HFF-Myc (cell line): ENCODE measurements at regions not wholly inside any gene's neighbourhood (a gene's known extent, or its start where the extent isn't known, plus 50 kb on each side); places are given as distances from the start of the nearest gene placed in this dataset.

Experiments
- DNase-seq: peaks from one replicate; pipeline ENCODE4 v3.0.0-alpha.2; 2011; ENCODE audit warnings: low read depth; ENCODE audit errors: extremely low read depth
- H3K4me3 ChIP-seq: replicated peaks from 2 replicates; pipeline ENCODE4 v1.5.1; 2011; ENCODE audit warnings: low read depth, mild to moderate bottlenecking, control low read depth, low read length
- TF ChIP-seq, protein P1 (sequence below): IDR thresholded peaks from 2 replicates; pipeline ENCODE4 v1.5.1; 2012; ENCODE audit warnings: mild to moderate bottlenecking, low read depth, low read length, control low read depth; ENCODE audit errors: missing control alignments

DNA sequence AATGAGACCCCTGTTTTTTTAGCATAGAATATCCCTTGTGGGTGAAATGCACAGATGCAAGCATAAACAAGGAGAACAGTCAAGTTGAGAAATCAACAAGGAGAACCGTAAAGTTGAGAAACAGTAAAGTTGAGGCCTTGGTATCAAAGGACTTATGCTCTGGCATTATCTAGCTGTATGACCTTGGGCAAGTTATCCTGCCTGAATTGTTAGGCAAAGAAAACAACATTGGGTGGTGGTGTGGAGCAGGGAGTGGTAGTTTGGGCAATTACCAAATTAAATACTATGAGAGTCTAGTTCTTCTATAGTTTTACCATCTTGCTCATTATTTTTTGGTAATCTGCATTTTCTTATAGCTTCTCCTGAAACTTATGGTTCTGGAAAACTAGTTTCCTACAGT is 573.4 kb upstream of the ARPP21 start:
- TF ChIP-seq, protein P1, sequence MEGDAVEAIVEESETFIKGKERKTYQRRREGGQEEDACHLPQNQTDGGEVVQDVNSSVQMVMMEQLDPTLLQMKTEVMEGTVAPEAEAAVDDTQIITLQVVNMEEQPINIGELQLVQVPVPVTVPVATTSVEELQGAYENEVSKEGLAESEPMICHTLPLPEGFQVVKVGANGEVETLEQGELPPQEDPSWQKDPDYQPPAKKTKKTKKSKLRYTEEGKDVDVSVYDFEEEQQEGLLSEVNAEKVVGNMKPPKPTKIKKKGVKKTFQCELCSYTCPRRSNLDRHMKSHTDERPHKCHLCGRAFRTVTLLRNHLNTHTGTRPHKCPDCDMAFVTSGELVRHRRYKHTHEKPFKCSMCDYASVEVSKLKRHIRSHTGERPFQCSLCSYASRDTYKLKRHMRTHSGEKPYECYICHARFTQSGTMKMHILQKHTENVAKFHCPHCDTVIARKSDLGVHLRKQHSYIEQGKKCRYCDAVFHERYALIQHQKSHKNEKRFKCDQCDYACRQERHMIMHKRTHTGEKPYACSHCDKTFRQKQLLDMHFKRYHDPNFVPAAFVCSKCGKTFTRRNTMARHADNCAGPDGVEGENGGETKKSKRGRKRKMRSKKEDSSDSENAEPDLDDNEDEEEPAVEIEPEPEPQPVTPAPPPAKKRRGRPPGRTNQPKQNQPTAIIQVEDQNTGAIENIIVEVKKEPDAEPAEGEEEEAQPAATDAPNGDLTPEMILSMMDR = no peak
- no peak overlapping the region for H3K4me3 ChIP-seq
- DNase-seq = no peak

DNA sequence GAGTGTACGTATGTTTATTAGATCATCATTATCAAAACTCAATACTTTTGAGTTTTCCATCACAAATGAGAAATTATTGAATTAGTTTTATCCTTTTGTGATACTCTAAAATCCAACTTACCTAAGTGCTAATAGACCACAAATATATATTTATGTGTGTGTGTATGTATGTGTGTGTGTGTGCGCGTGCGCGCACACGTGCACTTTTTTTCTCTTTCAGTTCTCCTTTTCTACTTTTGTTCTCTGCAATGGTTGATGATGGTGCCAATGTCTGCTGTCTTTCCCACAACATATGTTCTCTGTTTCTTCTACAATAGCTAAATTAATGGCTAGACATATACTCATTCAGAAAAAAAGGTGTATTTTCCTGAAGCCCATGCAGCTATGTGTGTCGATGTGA is 571.6 kb upstream of the ARPP21 start:
- TF ChIP-seq, protein P1 = no peak
- H3K4me3 ChIP-seq = no peak overlapping the region
- DNase-seq = no peak

DNA sequence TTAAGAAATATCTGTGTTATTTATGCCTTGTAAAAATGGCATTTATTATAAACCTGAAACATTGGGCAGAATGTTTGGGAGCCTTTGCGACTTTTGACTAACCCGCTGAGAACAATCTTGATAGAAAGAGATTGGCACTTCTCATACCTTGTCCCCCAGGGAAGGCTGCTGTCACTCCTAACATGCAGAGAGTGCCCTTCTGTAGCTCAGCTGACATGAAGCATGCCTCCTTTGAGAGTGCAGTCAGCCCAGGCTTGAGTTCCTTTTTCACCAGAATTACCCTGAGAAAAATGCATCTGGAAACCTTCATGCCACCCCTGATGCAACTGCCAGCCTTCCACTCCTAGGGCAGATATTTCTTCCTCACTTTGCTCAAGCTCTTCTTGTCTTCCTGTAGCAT is 569.2 kb upstream of the ARPP21 start:
- TF ChIP-seq, protein P1 = no peak
- no peak for DNase-seq
- H3K4me3 ChIP-seq = no peak overlapping the region

DNA sequence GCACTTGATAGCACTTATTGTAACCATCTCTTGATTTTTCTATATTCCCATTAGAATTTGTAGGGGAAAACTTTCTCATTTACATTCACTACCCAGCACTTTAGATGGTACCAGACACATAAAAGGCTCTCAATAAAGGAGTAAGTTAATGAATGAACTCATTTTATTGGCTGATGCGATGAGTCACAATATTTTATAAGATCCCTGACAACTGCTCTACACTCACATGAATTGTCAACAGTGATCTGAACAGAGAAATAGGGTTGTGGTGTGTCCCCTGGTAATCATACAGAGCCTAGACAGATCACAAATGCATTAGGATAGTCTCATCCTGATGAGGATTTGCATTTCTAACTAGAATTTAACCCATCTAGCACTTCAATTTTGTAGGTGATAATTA is 567.6 kb upstream of the ARPP21 start:
- no peak for DNase-seq
- H3K4me3 ChIP-seq = no peak overlapping the region

DNA sequence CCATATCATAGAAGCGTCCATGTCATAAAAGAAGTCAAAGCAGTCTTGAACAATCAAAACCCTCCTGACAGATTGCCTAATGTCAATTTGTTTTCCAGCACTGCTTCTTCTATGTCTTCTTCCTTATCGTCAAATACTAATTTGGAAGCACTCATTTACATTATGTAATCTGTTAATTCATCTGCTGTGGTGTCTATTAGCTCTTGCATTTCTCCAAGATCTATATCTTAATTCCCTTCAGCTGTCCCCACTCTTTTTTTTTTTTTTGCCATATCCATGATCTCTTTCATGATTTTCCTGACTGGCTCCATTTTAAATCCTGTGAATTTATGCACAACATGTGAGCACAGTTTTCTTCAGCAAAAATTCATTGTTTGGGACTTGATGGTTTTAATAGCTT is 560.5 kb upstream of the ARPP21 start:
- no peak overlapping the region for H3K4me3 ChIP-seq
- TF ChIP-seq, protein P1 = no peak
- no peak for DNase-seq

More for the DNA sequence above, 567.6 kb upstream of the ARPP21 start:
- TF ChIP-seq, protein P1 = no peak

DNA sequence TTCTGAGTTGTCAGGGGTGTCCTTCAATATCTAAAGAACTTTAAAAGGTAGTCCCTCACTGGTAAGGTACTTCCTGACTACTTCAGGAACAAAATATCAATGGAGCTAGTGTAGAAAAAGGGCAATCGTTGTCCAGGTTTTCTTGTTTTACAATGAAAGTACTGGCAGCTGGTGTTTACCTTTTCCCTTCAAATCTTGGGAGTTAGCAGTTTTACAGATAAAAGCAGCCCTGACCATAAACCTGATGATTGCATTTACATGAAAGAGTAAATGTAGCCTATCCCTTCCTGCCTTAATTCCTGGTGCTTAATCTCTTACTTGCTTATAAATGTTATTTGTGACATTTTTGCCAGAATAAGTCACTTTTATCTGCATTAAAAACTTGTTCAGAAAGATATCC is 559.9 kb upstream of the ARPP21 start:
- TF ChIP-seq, protein P1 = no peak
- no peak for DNase-seq
- H3K4me3 ChIP-seq = no peak overlapping the region

DNA sequence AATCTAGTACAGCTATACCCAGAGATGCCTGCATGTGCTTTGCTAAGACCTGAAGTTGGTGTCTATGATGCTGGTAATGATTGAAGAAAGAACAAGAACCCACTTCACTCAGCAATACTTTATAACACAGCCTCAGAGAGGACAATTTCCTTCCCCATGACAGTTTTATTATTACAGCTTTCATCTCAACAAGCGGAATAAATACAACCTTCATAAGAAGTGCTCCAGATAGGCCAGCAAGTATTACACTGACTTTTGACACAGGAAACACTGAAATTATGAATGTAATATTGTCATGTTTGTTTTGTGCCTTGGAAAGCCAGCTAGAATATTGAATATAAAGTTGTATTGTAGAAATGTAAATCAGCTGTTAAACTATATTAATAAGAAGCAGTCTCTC is 557.4 kb upstream of the ARPP21 start:
- no peak for DNase-seq
- H3K4me3 ChIP-seq = no peak overlapping the region
- TF ChIP-seq, protein P1 = no peak
